NOMO-1 (cell line): ENCODE measurements at regions not wholly inside any gene's neighbourhood (a gene's known extent, or its start where the extent isn't known, plus 50 kb on each side); places are given as distances from the start of the nearest gene placed in this dataset.
"Not testable (repeated sequence)": the region's sequence is repeated elsewhere in the genome, so short reads cannot be mapped to it uniquely, and the experiment has no call there.

ENCODE experiments used
- DNase-seq, 2 experiments: peaks; one replicate each; lab custom pipeline; 2025; ENCODE audit not compliant: unreplicated experiment in 2 of 2; lab: John Stamatoyannopoulos, UW

GRCh38 chr10:3333426-3333825, 160.8 kb upstream of the PITRM1 start:
- DNase-seq = no peak

GRCh38 chr10:3331690-3332230, 159.2 kb upstream of the PITRM1 start:
- no peak for DNase-seq

- DNase-seq = no peak
Observed at GRCh38 chr10:3331187-3331586, 158.6 kb upstream of the PITRM1 start.

GRCh38 chr10:3330663-3331062, 158.1 kb upstream of the PITRM1 start:
- DNase-seq = peak; percentile 86 to 91

GRCh38 chr10:3325954-3326750, 153.6 kb upstream of the PITRM1 start:
- peak in 1 of 2 experiments; percentile 15 for DNase-seq

- no peak for DNase-seq
Observed at GRCh38 chr10:3324612-3325038, 152.0 kb upstream of the PITRM1 start.

GRCh38 chr10:3323865-3324498, 151.4 kb upstream of the PITRM1 start:
- no peak for DNase-seq

- DNase-seq = no peak
Observed at GRCh38 chr10:3321123-3321522, 148.5 kb upstream of the PITRM1 start.

- no peak for DNase-seq
Observed at GRCh38 chr10:3319811-3320226, 147.2 kb upstream of the PITRM1 start.

GRCh38 chr10:3318480-3318807, 145.9 kb upstream of the PITRM1 start:
- not testable (repeated sequence) for DNase-seq

- not testable (repeated sequence) for DNase-seq
Observed at GRCh38 chr10:3317553-3318479, 145.2 kb upstream of the PITRM1 start.

GRCh38 chr10:3314445-3315085, 142.0 kb upstream of the PITRM1 start:
- not testable (repeated sequence) for DNase-seq

- peak; percentile 22 to 38 for DNase-seq
Observed at GRCh38 chr10:3313784-3314444, 141.3 kb upstream of the PITRM1 start.

- DNase-seq = no peak
Observed at GRCh38 chr10:3312403-3312940, 139.9 kb upstream of the PITRM1 start.

- no peak for DNase-seq
Observed at GRCh38 chr10:3310016-3310784, 137.6 kb upstream of the PITRM1 start.

- no peak for DNase-seq
Observed at GRCh38 chr10:3306050-3306449, 133.5 kb upstream of the PITRM1 start.

- DNase-seq = no peak
Observed at GRCh38 chr10:3295582-3296151, 123.1 kb upstream of the PITRM1 start.

GRCh38 chr10:3294919-3295581, 122.5 kb upstream of the PITRM1 start:
- DNase-seq = no peak
